Heart right ventricle (tissue), 16 donors: ENCODE measurements at regions not wholly inside any gene's neighbourhood (a gene's known extent, or its start where the extent isn't known, plus 50 kb on each side); places are given as distances from the start of the nearest gene placed in this dataset.

Experiments used
- ATAC-seq, 8 donors: fragments of 200-7000 bp; cut with Tn5 transposase; one replicate each; pipeline ENCODE4 v1.9.1; 2020; ENCODE audit warnings: mild to moderate bottlenecking in 8 of 8, moderate library complexity in 8 of 8, moderate number of reproducible peaks in 1 of 8
- DNase-seq, 2 donors: peaks; one replicate each; pipeline ENCODE4 v3.0.0-alpha.2; 2020
- H3K27ac ChIP-seq, 10 donors: fragments of 200-600 bp; sonication (generic) in 2 of 10; one replicate each; pipeline versions ENCODE4 v1.5.0 to v1.8.0; 2020 to 2022; ENCODE audit warnings: mild to moderate bottlenecking in 3 of 10
- H3K27me3 ChIP-seq, 7 donors: fragments of 200-600 bp; one replicate each; pipeline ENCODE4 v1.8.0; 2021 to 2022; ENCODE audit warnings: mild to moderate bottlenecking in 2 of 7
- H3K36me3 ChIP-seq, 9 donors: fragments of 200-600 bp; sonication (generic) in 1 of 9; one replicate each; pipeline versions ENCODE4 v1.5.0 to v1.8.0; 2020 to 2022; ENCODE audit warnings: mild to moderate bottlenecking in 2 of 9
- H3K4me1 ChIP-seq, 9 donors: fragments of 200-600 bp; sonication (generic) in 1 of 9; one replicate each; pipeline versions ENCODE4 v1.5.0 to v1.8.0; 2020 to 2022; ENCODE audit warnings: mild to moderate bottlenecking in 4 of 9
- H3K4me3 ChIP-seq, 10 donors: fragments of 200-600 bp; sonication (generic) in 2 of 10; one replicate each; pipeline versions ENCODE4 v1.5.0 to v1.8.0; 2020 to 2022; ENCODE audit warnings: mild to moderate bottlenecking in 7 of 10, moderate library complexity in 2 of 10
- H3K9me3 ChIP-seq, 11 donors: fragments of 200-600 bp in 10 of 11; sonication (generic) in 2 of 11; one replicate each; pipeline versions ENCODE4 v1.5.0 to v1.8.0; 2013 to 2022; ENCODE audit warnings: mild to moderate bottlenecking in 2 of 11, control low read depth in 1 of 11, moderate library complexity in 1 of 11
- CTCF ChIP-seq, 9 donors: fragments of 200-600 bp; sonication (generic) in 2 of 9; IDR thresholded peaks; one replicate each; pipeline versions ENCODE4 v1.5.0 to v1.8.0; 2021 to 2022; ENCODE audit warnings: antibody characterized with exemption in 9 of 9, mild to moderate bottlenecking in 5 of 9, moderate library complexity in 1 of 9
- WGBS, 2 donors: extraction: QIAGEN DNeasy Blood & Tissue Kit; methylation state at CpG; one replicate each; pipeline ENCODE4 v1.1.7; 2013; ENCODE audit warnings: inconsistent platforms in 1 of 2; 5-methylcytosine and 5-hydroxymethylcytosine counted together
- intact Hi-C, 10 donors: fragments of 100-400 bp; cut with DNase I; formaldehyde crosslinking; loops; one replicate each; pipeline versions ENCODE4 v1.11.1 to v1.14.2; 2022
- donor health status: Arrhythmogenic right ventricular cardiomyopathy.
- donor health status: ischemic (EF 13 %, LVEDD 7.1; RV severe dilation, severe dysfunction).
- donor health status: healthy with polysubstance abuse.
- donor health status: DM: no; HTN: yes; CAD: no.
- donor health status: DM: no; HTN: no; CAD: no.
- donor health status: ischemic (EF 25% LVEDD 6.9; RV normal size, moderate dysfunction).
- donor health status: ischemic (EF 25% LVEDD 5.7; RV mildly dilated, moderate dysfunction).
- donor health status: healthy.
- donor health status: DM: yes; HTN: yes; CAD: no.
- donor health status: Ischemic cardiomyopathy.
- donor health status: ischemic (EF 35%, LVEDD 5.7; RV mildly dilated, moderate dysfunction).
- donor health status: nonischemic (EF 11% LVEDD 7.7; RV severe dilation, severe dysfunction).
- donor health status: DM: yes; HTN: yes; CAD: no.
- donor health status: PGD.
- donor health status: ischemic (EF 29% LVEDD 5.4; RV normal size, mild dysfunction).
- donor health status: nonischemic (EF 23%, LVEDD 6.1; RV moderate dilation, normal function).

GRCh38 chr22:27232077-27232476, 569.5 kb downstream of the MN1 start:
- no peak overlapping the region for H3K4me3 ChIP-seq
- H3K9me3 ChIP-seq: peaks cover 0 to 12% (median 0%) of the 10 kb centered on the region in 11 donors
- TF ChIP-seq CTCF (IDR thresholded peaks at IDR 0.05): no peak
- no peak for DNase-seq
- peaks cover 0 to 52% (median 9%) of the 10 kb centered on the region in 7 donors for H3K27me3 ChIP-seq
- 68% methylated on average over 8 of the region's 8 CpGs for WGBS, 2 donors
- H3K27ac ChIP-seq: no peak overlapping the region
- no peaks in the 10 kb centered on the region for H3K4me1 ChIP-seq
- no peaks in the 10 kb centered on the region for H3K36me3 ChIP-seq
- intact Hi-C loops: loop anchor here in 1 of 10 donors (10.0 kb wide), 1 partner anchor 203 kb away; no protein-coding TSS in a partner anchor
- ATAC-seq: no peak

- Histone ChIP-seq H3K27me3 (peaks cover 0 to 20% (median 8%) of the 10 kb centered on the region in 7 donors), H3K27ac (no peak overlapping the region), H3K4me1 (peaks cover 0 to 30% (median 12%) of the 10 kb centered on the region in 9 donors), H3K9me3 (no peaks in the 10 kb centered on the region), H3K36me3 (no peaks in the 10 kb centered on the region), H3K4me3 (no peak overlapping the region)
- 82 to 83% methylated on average over 23 of the region's 23 CpGs for WGBS, 2 donors
- ATAC-seq: no peak
- DNase-seq: no peak
- TF ChIP-seq CTCF (IDR thresholded peaks at IDR 0.05): no peak
- intact Hi-C loops: loop anchor here in 1 of 10 donors (10.0 kb wide), 1 partner anchor 198 kb away; no protein-coding TSS in a partner anchor
Observed at GRCh38 chr22:27237080-27237741, 564.3 kb downstream of the MN1 start.

GRCh38 chr22:27238935-27239510, 562.5 kb downstream of the MN1 start:
- peak; percentile 84 to 93 (median 88) for ATAC-seq
- Histone ChIP-seq H3K4me3 (no peak overlapping the region), H3K9me3 (peaks cover 0 to 1% (median 0%) of the 10 kb centered on the region in 11 donors), H3K27me3 (peaks cover 0 to 13% (median 0%) of the 10 kb centered on the region in 7 donors), H3K36me3 (no peaks in the 10 kb centered on the region), H3K27ac (peak overlapping the region in 5 of 10 donors; percentile 53 to 80 (median 62)), H3K4me1 (peaks cover 0 to 32% (median 12%) of the 10 kb centered on the region in 9 donors)
- 21 to 35% methylated on average over 10 of the region's 10 CpGs for WGBS, 2 donors
- TF ChIP-seq CTCF (IDR thresholded peaks at IDR 0.05): no peak
- intact Hi-C loops: loop anchor here in 1 of 10 donors (10.0 kb wide), 1 partner anchor 196 kb away; no protein-coding TSS in a partner anchor
- DNase-seq: peak; percentile 82 to 87

- Histone ChIP-seq H3K36me3 (no peaks in the 10 kb centered on the region), H3K9me3 (peaks cover 0 to 5% (median 0%) of the 10 kb centered on the region in 11 donors), H3K4me1 (peaks cover 0 to 32% (median 12%) of the 10 kb centered on the region in 9 donors), H3K27me3 (peaks cover 0 to 18% (median 0%) of the 10 kb centered on the region in 7 donors), H3K4me3 (no peak overlapping the region), H3K27ac (peak overlapping the region in 6 of 10 donors; percentile 35 to 80 (median 61))
- intact Hi-C loops: loop anchor here in 1 of 10 donors (10.0 kb wide), 1 partner anchor 195 kb away; no protein-coding TSS in a partner anchor
- ATAC-seq (peak in 6 of 8 donors; percentile 9 to 48 (median 26)), DNase-seq (no peak)
- no peak for TF ChIP-seq CTCF (IDR thresholded peaks at IDR 0.05)
- 48 to 61% methylated on average over 4 of the region's 4 CpGs for WGBS, 2 donors
Observed at GRCh38 chr22:27239520-27239919, 562.0 kb downstream of the MN1 start.
